SK-N-SH (cell line): ENCODE measurements at regions not wholly inside any gene's neighbourhood (a gene's known extent, or its start where the extent isn't known, plus 50 kb on each side); places are given as distances from the start of the nearest gene placed in this dataset.
"Not testable (repeated sequence)": the region's sequence is repeated elsewhere in the genome, so short reads cannot be mapped to it uniquely, and the experiment has no call there.

Experiments used
- CTCF ChIA-PET: fragments of 300-600, 350-600 bp; formaldehyde crosslinking; extraction: SDS; loops from one replicate; lab custom pipeline; 2021; lab: Yijun Ruan, JAX
- POLR2A ChIA-PET: fragments of 350-600 bp; sonication (Branson Sonifier 250); formaldehyde crosslinking; extraction: SDS; loops from one replicate; lab custom pipeline; 2020; ENCODE audit warnings: antibody characterized with exemption, inconsistent platforms; lab: Yijun Ruan, JAX
- DNase-seq: peaks from one replicate; pipeline ENCODE4 v3.0.0; 2012
- H2AFZ ChIP-seq: fragments of 200-600 bp; sonication (generic); 2 replicates; pipeline ENCODE4 v1.8.1; 2016; ENCODE audit warnings: antibody characterized with exemption, mild to moderate bottlenecking, low read depth
- H3F3A ChIP-seq: fragments of 200-600 bp; sonication (generic); replicated peaks from 2 replicates; pipeline ENCODE3; 2016; ENCODE audit warnings: antibody characterized with exemption, mild to moderate bottlenecking; ENCODE audit not compliant: insufficient read depth
- H3K27ac ChIP-seq, 2 experiments: fragments of 200-500 bp in 1 of 2; fragments of 200-600 bp in 1 of 2; sonication (Bioruptor generic) in 1 of 2; sonication (generic), shearing (Covaris generic) in 1 of 2; 2 replicates each; pipeline versions ENCODE4 v1.5.1 to v1.6.1; 2014 to 2016; ENCODE audit warnings: low read depth in 2 of 2, inconsistent platforms in 1 of 2, low read length in 1 of 2, mild to moderate bottlenecking in 1 of 2, mixed read lengths in 1 of 2
- H3K27me3 ChIP-seq: fragments of 200-600 bp; sonication (generic), shearing (Covaris generic); 2 replicates; pipeline ENCODE4 v1.6.1; 2016; ENCODE audit warnings: mixed run types; ENCODE audit not compliant: insufficient read depth
- H3K36me3 ChIP-seq, 2 experiments: fragments of 200-500 bp in 1 of 2; fragments of 200-600 bp in 1 of 2; sonication (Bioruptor generic) in 1 of 2; sonication (generic) in 1 of 2; replicated peaks in 1 of 2; 2 replicates each; pipeline versions ENCODE3 to v1.5.1; 2014 to 2016; ENCODE audit warnings: low read length in 1 of 2, mild to moderate bottlenecking in 1 of 2; ENCODE audit not compliant: insufficient read depth in 2 of 2, control insufficient read depth in 1 of 2
- H3K4me1 ChIP-seq, 2 experiments: fragments of 200-500 bp in 1 of 2; fragments of 200-600 bp in 1 of 2; sonication (Bioruptor generic) in 1 of 2; sonication (generic), shearing (Covaris generic) in 1 of 2; 2 replicates each; pipeline versions ENCODE4 v1.5.1 to v1.6.1; 2014 to 2016; ENCODE audit warnings: low read depth in 1 of 2, low read length in 1 of 2, mixed run types in 1 of 2; ENCODE audit not compliant: insufficient read depth in 2 of 2, control insufficient read depth in 1 of 2
- H3K4me2 ChIP-seq: fragments of 200-600 bp; sonication (generic), shearing (Covaris generic); 2 replicates; pipeline ENCODE4 v1.6.1; 2017; ENCODE audit warnings: mixed run types
- H3K4me3 ChIP-seq, 2 experiments: fragments of 200-500 bp in 1 of 2; fragments of 200-600 bp in 1 of 2; sonication (Bioruptor generic) in 1 of 2; sonication (generic), shearing (Covaris generic) in 1 of 2; 2 replicates each; pipeline versions ENCODE4 v1.5.1 to v1.8.1; 2014 to 2016; ENCODE audit warnings: low read depth in 2 of 2, inconsistent platforms in 1 of 2, low read length in 1 of 2, mild to moderate bottlenecking in 1 of 2, mixed read lengths in 1 of 2, moderate library complexity in 1 of 2
- H3K79me2 ChIP-seq: fragments of 200-600 bp; sonication (generic); 2 replicates; pipeline ENCODE4 v1.8.1; 2017; ENCODE audit warnings: mild to moderate bottlenecking; ENCODE audit not compliant: insufficient read depth
- H3K9ac ChIP-seq: fragments of 200-600 bp; sonication (generic); 2 replicates; pipeline ENCODE4 v1.6.1; 2017; ENCODE audit warnings: mixed run types
- H3K9me2 ChIP-seq: fragments of 200-600 bp; sonication (generic); 2 replicates; pipeline ENCODE4 v1.6.1; 2017; ENCODE audit warnings: mixed run types
- H3K9me3 ChIP-seq: fragments of 200-600 bp; sonication (generic); 2 replicates; pipeline ENCODE4 v1.6.1; 2017; ENCODE audit warnings: mixed run types, mild to moderate bottlenecking, moderate library complexity
- H4K20me1 ChIP-seq: fragments of 200-600 bp; sonication (generic); 2 replicates; pipeline ENCODE4 v1.6.1; 2017; ENCODE audit warnings: mild to moderate bottlenecking, mixed run types; ENCODE audit not compliant: insufficient read depth
- CHD2 ChIP-seq: fragments of 150-350 bp; IDR thresholded peaks from 2 replicates; pipeline ENCODE4 v1.6.1; 2018; ENCODE audit warnings: low read length; ENCODE audit not compliant: partially characterized antibody
- ELF1 ChIP-seq: IDR thresholded peaks from 2 replicates; pipeline ENCODE4 v1.4.0; 2012
- EP300 ChIP-seq, 2 experiments: IDR thresholded peaks; 2 replicates each; pipeline versions ENCODE4 v1.4.0 to v1.6.1; 2012; ENCODE audit warnings: borderline replicate concordance in 1 of 2, low read depth in 1 of 2, low read length in 1 of 2
- FOSL2 ChIP-seq: IDR thresholded peaks from 2 replicates; pipeline ENCODE4 v1.4.0; 2012; ENCODE audit warnings: low read depth, mild to moderate bottlenecking, moderate library complexity, borderline replicate concordance
- FOXM1 ChIP-seq: IDR thresholded peaks from 2 replicates; pipeline ENCODE4 v1.4.0; 2012; ENCODE audit warnings: low read depth, mild to moderate bottlenecking
- GATA2 ChIP-seq: sonication (generic); formaldehyde crosslinking; IDR thresholded peaks from 2 replicates; pipeline ENCODE4 v1.5.0; 2020; ENCODE audit warnings: mild to moderate bottlenecking, missing genetic modification reagents
- JUND ChIP-seq: IDR thresholded peaks from 2 replicates; pipeline ENCODE4 v1.4.0; 2012
- MEF2A ChIP-seq: IDR thresholded peaks from 2 replicates; pipeline ENCODE4 v1.4.0; 2012; ENCODE audit warnings: low read depth, borderline replicate concordance
- NFIC ChIP-seq: IDR thresholded peaks from 2 replicates; pipeline ENCODE4 v1.4.0; 2012; ENCODE audit warnings: borderline replicate concordance
- NRF1 ChIP-seq: IDR thresholded peaks from 2 replicates; pipeline ENCODE4 v1.6.1; 2012; ENCODE audit warnings: low read depth, mild to moderate bottlenecking, low read length
- PBX3 ChIP-seq: IDR thresholded peaks from 2 replicates; pipeline ENCODE4; 2012
- POLR2AphosphoS5 ChIP-seq: IDR thresholded peaks from 2 replicates; pipeline ENCODE4 v1.6.1; 2012; ENCODE audit warnings: low read depth, low read length
- RAD21 ChIP-seq: IDR thresholded peaks from 2 replicates; pipeline ENCODE4 v1.6.1; 2012; ENCODE audit warnings: mild to moderate bottlenecking, low read length
- RCOR1 ChIP-seq: fragments of 150-350 bp; IDR thresholded peaks from 2 replicates; pipeline ENCODE4 v1.6.1; 2017; ENCODE audit warnings: antibody characterized with exemption, low read length
- REST ChIP-seq: IDR thresholded peaks from 2 replicates; pipeline ENCODE4 v1.6.1; 2012; ENCODE audit warnings: mild to moderate bottlenecking, low read depth, low read length, moderate library complexity
- RFX5 ChIP-seq: IDR thresholded peaks from 2 replicates; pipeline ENCODE4 v1.6.1; 2012; ENCODE audit warnings: mild to moderate bottlenecking, improper control_type of control experiment, low read length
- SMC3 ChIP-seq: IDR thresholded peaks from 2 replicates; pipeline ENCODE4 v1.6.1; 2012; ENCODE audit warnings: low read depth, low read length, improper control_type of control experiment
- TAF1 ChIP-seq: IDR thresholded peaks from 2 replicates; pipeline ENCODE4 v1.6.1; 2012; ENCODE audit warnings: low read depth, mild to moderate bottlenecking, low read length, moderate library complexity, borderline replicate concordance
- TCF12 ChIP-seq: IDR thresholded peaks from 2 replicates; pipeline ENCODE4 v1.4.0; 2012
- USF2 ChIP-seq: fragments of 150-350 bp; IDR thresholded peaks from 2 replicates; pipeline ENCODE4 v1.6.1; 2017; ENCODE audit warnings: antibody characterized with exemption, low read length, low read depth, borderline replicate concordance
- WGBS: methylation state at CpG from one replicate; pipeline ENCODE4 v1.1.6; 2017; ENCODE audit warnings: low lambda C conversion rate; 5-methylcytosine and 5-hydroxymethylcytosine counted together

DNA sequence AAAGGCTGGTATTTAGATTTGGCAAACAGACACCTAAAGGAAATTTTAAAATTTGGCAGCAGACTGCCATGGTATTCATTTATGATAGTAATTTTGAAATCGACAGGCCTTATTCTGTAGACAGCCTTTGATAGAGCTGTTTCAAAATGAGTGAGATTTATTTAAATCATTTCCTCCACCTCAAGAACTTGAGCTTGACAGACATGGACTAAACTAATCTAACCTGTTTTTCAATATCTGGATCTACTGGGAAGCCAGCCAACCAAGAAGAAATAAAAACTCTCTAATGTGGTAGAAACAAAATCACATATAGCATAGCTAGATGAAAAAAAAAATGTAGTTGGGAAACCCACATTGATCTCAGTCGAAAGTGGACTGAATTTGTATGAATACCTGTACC is 56.9 kb upstream of the RASA1 start (continued):
- TF ChIP-seq REST = no peak
- no peak for TF ChIP-seq RCOR1
- TF ChIP-seq POLR2AphosphoS5 = no peak
- TF ChIP-seq MEF2A = no peak
- no peak for TF ChIP-seq TAF1
- TF ChIP-seq EP300 (IDR thresholded peaks at IDR 0.05; ENCODE audit: borderline replicate concordance in 1 of 2, low read depth in 1 of 2, low read length in 1 of 2) = no peak
- TF ChIP-seq SMC3 = no peak

GRCh38 chr5:87211676-87212075 is 56.0 kb upstream of the RASA1 start:
- peaks cover 0 to 13% of the 10 kb centered on the region in 2 experiments; a peak in 1 of 4 replicates for H3K4me1 ChIP-seq
- H3K9me3 ChIP-seq = no peaks in the 10 kb centered on the region
- no peak overlapping the region for H3K4me3 ChIP-seq
- 23% methylated on average over 1 of the region's 1 CpG for WGBS
- ChIA-PET POLR2A (no interaction called here), CTCF (no interaction called here)
- H3K79me2 ChIP-seq = no peaks in the 10 kb centered on the region
- TF ChIP-seq TCF12 (no peak), TAF1 (no peak), NFIC (no peak), ELF1 (no peak), NRF1 (no peak), USF2 (no peak), JUND (no peak), FOSL2 (no peak), CHD2 (no peak), FOXM1 (no peak), REST (no peak), RFX5 (no peak), RAD21 (no peak), GATA2 (no peak), PBX3 (no peak)
- DNase-seq = no peak
- H3K27ac ChIP-seq = no peak overlapping the region
- H2AFZ ChIP-seq = no peak overlapping the region
- H3K4me2 ChIP-seq = no peak overlapping the region
- H4K20me1 ChIP-seq = no peaks in the 10 kb centered on the region
- H3K36me3 ChIP-seq = no peaks in the 10 kb centered on the region
- H3K9ac ChIP-seq = no peak overlapping the region
- no peaks in the 10 kb centered on the region for H3K27me3 ChIP-seq
- peaks cover 10% of the 10 kb centered on the region for H3F3A ChIP-seq
- no peaks in the 10 kb centered on the region for H3K9me2 ChIP-seq

DNA sequence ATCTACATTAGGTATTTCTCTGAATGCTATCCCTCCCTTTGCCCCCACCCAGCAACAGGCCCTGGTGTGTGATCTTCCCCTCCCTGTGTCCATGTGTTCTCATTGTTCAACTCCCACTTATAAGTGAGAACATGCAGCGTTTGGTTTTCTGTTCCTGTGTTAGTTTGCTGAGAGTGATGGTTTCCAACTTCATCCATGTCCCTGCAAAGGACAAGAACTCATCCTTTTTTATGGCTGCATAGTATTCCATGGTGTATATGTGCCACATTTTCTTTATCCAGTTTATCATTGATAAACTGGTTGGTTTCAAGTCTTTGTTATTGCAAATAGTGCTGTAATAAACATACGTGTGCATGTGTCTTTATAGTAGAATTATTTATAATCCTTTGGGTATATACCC is 55.5 kb upstream of the RASA1 start:
- 25% methylated on average over 2 of the region's 2 CpGs for WGBS
- H3K9me2 ChIP-seq, POLR2A ChIA-PET, H3K9me3 ChIP-seq, H2AFZ ChIP-seq, H3K4me3 ChIP-seq, H3K36me3 ChIP-seq, H3K79me2 ChIP-seq, H3K27ac ChIP-seq, DNase-seq, CTCF ChIA-PET, H3K4me2 ChIP-seq, H3K27me3 ChIP-seq, H4K20me1 ChIP-seq, H3K9ac ChIP-seq: not testable (repeated sequence)
- Histone ChIP-seq H3F3A (peaks cover 10% of the 10 kb centered on the region), H3K4me1 (peaks cover 0 to 13% of the 10 kb centered on the region in 2 experiments; a peak in 1 of 4 replicates)
